Heart left ventricle (tissue), 16 donors: ENCODE measurements at regions not wholly inside any gene's neighbourhood (a gene's known extent, or its start where the extent isn't known, plus 50 kb on each side); places are given as distances from the start of the nearest gene placed in this dataset.

Experiments
- ATAC-seq, 4 donors: fragments of 200-7000 bp; cut with Tn5 transposase; one replicate each; pipeline ENCODE4 v1.9.1; 2020 to 2022; ENCODE audit warnings: moderate library complexity in 4 of 4, mild to moderate bottlenecking in 3 of 4, moderate number of reproducible peaks in 1 of 4
- DNase-seq, 5 donors: peaks; one replicate each; pipeline ENCODE4 v3.0.0-alpha.2; 2020
- H3K27ac ChIP-seq, 12 donors: fragments of 200-600 bp; sonication (generic) in 4 of 12; one replicate each; pipeline versions ENCODE4 v1.5.0 to v1.8.0; 2016 to 2022; ENCODE audit warnings: mild to moderate bottlenecking in 2 of 12
- H3K27me3 ChIP-seq, 9 donors: fragments of 200-600 bp; sonication (generic) in 2 of 9; one replicate each; pipeline versions ENCODE4 v1.5.1 to v1.8.0; 2016 to 2022; ENCODE audit warnings: mild to moderate bottlenecking in 3 of 9
- H3K36me3 ChIP-seq, 9 donors: fragments of 200-600 bp; sonication (generic) in 2 of 9; one replicate each; pipeline versions ENCODE4 v1.5.0 to v1.8.0; 2018 to 2022; ENCODE audit warnings: mild to moderate bottlenecking in 2 of 9
- H3K4me1 ChIP-seq, 12 donors: fragments of 200-600 bp; sonication (generic) in 4 of 12; one replicate each; pipeline versions ENCODE4 v1.5.0 to v1.8.0; 2016 to 2022; ENCODE audit warnings: mild to moderate bottlenecking in 3 of 12
- H3K4me3 ChIP-seq, 12 donors: fragments of 200-600 bp; sonication (generic) in 4 of 12; one replicate each; pipeline versions ENCODE4 v1.5.0 to v1.8.0; 2017 to 2022; ENCODE audit warnings: mild to moderate bottlenecking in 9 of 12, moderate library complexity in 4 of 12
- H3K9me3 ChIP-seq, 12 donors: fragments of 200-600 bp; sonication (generic) in 4 of 12; one replicate each; pipeline versions ENCODE4 v1.5.0 to v1.8.0; 2016 to 2022; ENCODE audit warnings: mild to moderate bottlenecking in 1 of 12
- POLR2A ChIP-seq, 2 donors: fragments of 450-650 bp; IDR thresholded peaks; one replicate each; pipeline ENCODE4 v1.6.1; 2017; ENCODE audit warnings: antibody characterized with exemption in 2 of 2, mild to moderate bottlenecking in 2 of 2, moderate library complexity in 2 of 2
- WGBS, 4 donors: extraction: QIAGEN DNeasy Blood & Tissue Kit in 2 of 4; methylation state at CpG; one replicate each; pipeline versions ENCODE4 v1.1.5 to v1.1.7; 2013 to 2018; 5-methylcytosine and 5-hydroxymethylcytosine counted together
- intact Hi-C, 10 donors: fragments of 100-400 bp; cut with DNase I; formaldehyde crosslinking; loops; one replicate each; pipeline versions ENCODE4 v1.11.1 to v1.14.2; 2022
- TF ChIP-seq, protein P1 (sequence below), 12 donors: fragments of 200-600 bp; sonication (generic) in 4 of 12; IDR thresholded peaks; one replicate each; pipeline versions ENCODE4 v1.5.0 to v1.8.0; 2018 to 2022; ENCODE audit warnings: antibody characterized with exemption in 12 of 12, mild to moderate bottlenecking in 5 of 12
- donor health status: ischemic (EF 13 %, LVEDD 7.1; RV severe dilation, severe dysfunction).
- donor health status: healthy with polysubstance abuse.
- donor health status: DM: no; HTN: yes; CAD: no.
- donor health status: DM: no; HTN: no; CAD: no.
- donor health status: ischemic (EF 25% LVEDD 6.9; RV normal size, moderate dysfunction).
- donor health status: ischemic (EF 25% LVEDD 5.7; RV mildly dilated, moderate dysfunction).
- donor health status: healthy.
- donor health status: DM: yes; HTN: yes; CAD: no.
- donor health status: ischemic (EF 35%, LVEDD 5.7; RV mildly dilated, moderate dysfunction).
- donor health status: nonischemic (EF 11% LVEDD 7.7; RV severe dilation, severe dysfunction).
- donor health status: DM: yes; HTN: yes; CAD: no.
- donor health status: PGD.
- donor health status: ischemic (EF 29% LVEDD 5.4; RV normal size, mild dysfunction).
- donor health status: nonischemic (EF 23%, LVEDD 6.1; RV moderate dilation, normal function).

DNA sequence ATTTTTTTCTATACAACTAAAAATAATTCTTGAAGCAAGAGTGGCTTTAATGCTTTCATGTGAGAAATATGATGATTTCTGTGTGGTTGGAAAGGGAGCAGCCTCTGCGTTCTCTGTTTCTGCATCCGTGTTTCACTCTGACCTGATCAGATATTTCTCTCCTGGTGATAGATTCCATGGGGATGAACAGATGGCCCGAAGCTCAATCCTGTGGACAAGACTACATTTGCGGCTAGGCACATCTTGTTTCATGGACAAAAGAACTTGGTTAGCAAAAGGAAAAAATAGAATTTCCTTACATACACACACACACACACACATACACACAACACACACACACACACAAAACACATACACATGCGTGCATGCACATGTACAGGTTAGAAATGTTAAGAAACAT is 218.2 kb upstream of the ADAMTS16 start:
- Histone ChIP-seq H3K4me3 (no peak overlapping the region), H3K27me3 (no peaks in the 10 kb centered on the region), H3K27ac (no peak overlapping the region), H3K4me1 (no peaks in the 10 kb centered on the region), H3K9me3 (no peaks in the 10 kb centered on the region), H3K36me3 (no peaks in the 10 kb centered on the region)
- ATAC-seq (no peak), DNase-seq (no peak)
- TF ChIP-seq, protein P1, sequence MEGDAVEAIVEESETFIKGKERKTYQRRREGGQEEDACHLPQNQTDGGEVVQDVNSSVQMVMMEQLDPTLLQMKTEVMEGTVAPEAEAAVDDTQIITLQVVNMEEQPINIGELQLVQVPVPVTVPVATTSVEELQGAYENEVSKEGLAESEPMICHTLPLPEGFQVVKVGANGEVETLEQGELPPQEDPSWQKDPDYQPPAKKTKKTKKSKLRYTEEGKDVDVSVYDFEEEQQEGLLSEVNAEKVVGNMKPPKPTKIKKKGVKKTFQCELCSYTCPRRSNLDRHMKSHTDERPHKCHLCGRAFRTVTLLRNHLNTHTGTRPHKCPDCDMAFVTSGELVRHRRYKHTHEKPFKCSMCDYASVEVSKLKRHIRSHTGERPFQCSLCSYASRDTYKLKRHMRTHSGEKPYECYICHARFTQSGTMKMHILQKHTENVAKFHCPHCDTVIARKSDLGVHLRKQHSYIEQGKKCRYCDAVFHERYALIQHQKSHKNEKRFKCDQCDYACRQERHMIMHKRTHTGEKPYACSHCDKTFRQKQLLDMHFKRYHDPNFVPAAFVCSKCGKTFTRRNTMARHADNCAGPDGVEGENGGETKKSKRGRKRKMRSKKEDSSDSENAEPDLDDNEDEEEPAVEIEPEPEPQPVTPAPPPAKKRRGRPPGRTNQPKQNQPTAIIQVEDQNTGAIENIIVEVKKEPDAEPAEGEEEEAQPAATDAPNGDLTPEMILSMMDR (IDR thresholded peaks at IDR 0.05): no peak
- no peak for TF ChIP-seq POLR2A (IDR thresholded peaks at IDR 0.05)
- intact Hi-C loops: no loop called here
- 63 to 85% (median 75%) methylated on average over 5 of the region's 5 CpGs for WGBS, 4 donors

DNA sequence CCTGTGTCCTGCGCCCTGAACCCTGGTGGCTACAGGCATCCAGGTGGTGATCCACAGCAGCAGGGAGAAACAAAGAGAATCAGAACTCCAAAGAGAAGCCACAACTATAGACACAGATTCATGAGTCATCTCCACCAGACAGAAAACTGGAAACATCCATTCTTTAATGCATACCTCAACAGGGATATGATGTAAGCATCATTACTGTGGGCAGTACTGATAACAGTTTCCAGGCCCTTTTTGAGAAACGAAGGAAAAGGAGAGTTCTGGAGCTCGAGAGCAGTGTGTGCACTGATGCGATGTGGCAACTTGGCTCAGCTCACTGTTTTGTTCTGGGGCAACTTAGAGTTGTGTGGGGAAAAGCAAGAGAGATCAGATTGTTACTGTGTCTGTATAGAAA is 215.6 kb upstream of the ADAMTS16 start:
- WGBS, 4 donors: 66 to 78% (median 70%) methylated on average over 4 of the region's 4 CpGs
- H3K27ac ChIP-seq: no peak overlapping the region
- TF ChIP-seq, protein P1 (IDR thresholded peaks at IDR 0.05): no peak
- no peak for TF ChIP-seq POLR2A (IDR thresholded peaks at IDR 0.05)
- intact Hi-C loops: no loop called here
- DNase-seq (no peak), ATAC-seq (no peak)
- no peaks in the 10 kb centered on the region for H3K4me1 ChIP-seq
- H3K36me3 ChIP-seq: no peaks in the 10 kb centered on the region
- no peaks in the 10 kb centered on the region for H3K27me3 ChIP-seq
- H3K9me3 ChIP-seq: no peaks in the 10 kb centered on the region
- H3K4me3 ChIP-seq: no peak overlapping the region

DNA sequence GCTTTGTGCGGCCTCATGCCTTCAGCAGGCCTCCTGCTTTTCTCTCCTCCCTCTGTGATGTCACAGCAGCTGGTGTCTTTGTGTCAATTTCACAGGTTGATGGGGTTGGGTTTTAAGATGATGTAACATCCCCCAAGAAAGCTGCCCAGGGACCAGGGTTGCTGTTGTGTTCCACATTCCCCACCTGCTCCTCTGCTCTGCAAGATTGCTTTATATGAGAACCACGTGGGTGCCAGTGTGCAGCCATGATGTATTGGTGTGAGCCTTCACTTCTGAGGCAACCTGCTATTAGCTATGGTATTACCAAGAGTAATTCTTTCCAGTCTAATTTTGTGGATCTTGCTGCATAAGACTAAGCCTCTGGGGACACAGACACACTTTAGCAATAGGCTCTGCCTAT is 213.0 kb upstream of the ADAMTS16 start:
- WGBS, 4 donors: 59 to 75% (median 67%) methylated on average over 2 of the region's 2 CpGs
- Histone ChIP-seq H3K9me3 (peaks cover 0 to 3% (median 0%) of the 10 kb centered on the region in 12 donors), H3K4me3 (no peak overlapping the region), H3K27ac (no peak overlapping the region), H3K36me3 (no peaks in the 10 kb centered on the region), H3K27me3 (no peaks in the 10 kb centered on the region), H3K4me1 (no peaks in the 10 kb centered on the region)
- intact Hi-C loops: no loop called here
- ATAC-seq (no peak), DNase-seq (no peak)
- TF ChIP-seq, protein P1 (IDR thresholded peaks at IDR 0.05): no peak
- TF ChIP-seq POLR2A (IDR thresholded peaks at IDR 0.05): no peak

DNA sequence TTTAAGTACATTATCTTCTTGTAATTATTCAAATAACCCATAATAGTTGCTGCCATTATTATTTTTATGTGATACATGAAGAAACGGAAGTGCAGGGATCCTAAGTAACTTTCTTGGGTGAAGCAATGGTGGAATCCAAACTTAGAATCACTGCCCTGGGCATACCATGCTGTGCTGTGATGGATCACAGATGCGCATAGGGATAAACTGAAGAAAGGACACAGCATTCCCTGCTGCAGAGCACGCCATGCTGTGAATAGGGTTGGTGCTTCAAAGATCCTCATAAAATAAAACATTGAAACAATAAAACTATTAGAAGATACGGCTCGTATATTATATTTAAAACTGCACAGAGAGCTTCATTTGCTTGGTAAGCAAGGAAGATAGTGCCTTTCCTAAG is 211.7 kb upstream of the ADAMTS16 start:
- H3K36me3 ChIP-seq: no peaks in the 10 kb centered on the region
- WGBS, 4 donors: 79 to 83% (median 82%) methylated on average over 5 of the region's 5 CpGs
- H3K27ac ChIP-seq: peak overlapping the region in 1 of 12 donors; percentile 51
- TF ChIP-seq POLR2A (IDR thresholded peaks at IDR 0.05): no peak
- TF ChIP-seq, protein P1 (IDR thresholded peaks at IDR 0.05): no peak
- no peak for ATAC-seq
- no peaks in the 10 kb centered on the region for H3K27me3 ChIP-seq
- peaks cover 0 to 16% (median 7%) of the 10 kb centered on the region in 12 donors for H3K9me3 ChIP-seq
- intact Hi-C loops: no loop called here
- H3K4me3 ChIP-seq: no peak overlapping the region
- H3K4me1 ChIP-seq: no peaks in the 10 kb centered on the region
- no peak for DNase-seq
